Liver (tissue), 8 donors: ENCODE measurements at regions not wholly inside any gene's neighbourhood (a gene's known extent, or its start where the extent isn't known, plus 50 kb on each side); places are given as distances from the start of the nearest gene placed in this dataset.

Experiments
- DNase-seq: peaks from one replicate; pipeline ENCODE4 v3.0.0-alpha.2; 2017; ENCODE audit warnings: low spot score
- H3K27ac ChIP-seq, 2 donors: one replicate each; pipeline ENCODE4 v1.7.0; 2013; ENCODE audit warnings: inconsistent platforms in 2 of 2, low read length in 2 of 2, control low read depth in 1 of 2, low read depth in 1 of 2, mild to moderate bottlenecking in 1 of 2
- H3K27me3 ChIP-seq, 4 donors: one replicate each; pipeline versions ENCODE4 v1.6.1 to v1.7.0; 2013; ENCODE audit warnings: low read length in 3 of 4, inconsistent platforms in 1 of 4, mild to moderate bottlenecking in 1 of 4, moderate library complexity in 1 of 4; ENCODE audit not compliant: control insufficient read depth in 4 of 4, insufficient read depth in 4 of 4
- H3K36me3 ChIP-seq, 4 donors: one replicate each; pipeline versions ENCODE4 v1.6.1 to v1.7.0; 2013; ENCODE audit warnings: low read length in 3 of 4, mild to moderate bottlenecking in 3 of 4, low read depth in 1 of 4, moderate library complexity in 1 of 4; ENCODE audit not compliant: control insufficient read depth in 4 of 4, insufficient read depth in 3 of 4
- H3K4me1 ChIP-seq, 4 donors: one replicate each; pipeline versions ENCODE4 v1.6.1 to v1.7.0; 2013; ENCODE audit warnings: low read length in 3 of 4, mild to moderate bottlenecking in 3 of 4, moderate library complexity in 1 of 4; ENCODE audit not compliant: control insufficient read depth in 4 of 4, insufficient read depth in 4 of 4
- H3K4me3 ChIP-seq, 3 donors: one replicate each; pipeline versions ENCODE4 v1.6.1 to v1.7.0; 2013; ENCODE audit warnings: low read length in 3 of 3, control low read depth in 1 of 3, low read depth in 1 of 3, mild to moderate bottlenecking in 1 of 3
- H3K9ac ChIP-seq, 2 donors: one replicate each; pipeline ENCODE4 v1.7.0; 2013; ENCODE audit warnings: low read length in 2 of 2, mild to moderate bottlenecking in 2 of 2, moderate library complexity in 2 of 2, control low read depth in 1 of 2, low read depth in 1 of 2
- H3K9me3 ChIP-seq, 4 donors: one replicate each; pipeline versions ENCODE4 v1.6.1 to v1.7.0; 2013; ENCODE audit warnings: low read length in 3 of 4; ENCODE audit not compliant: control insufficient read depth in 4 of 4
- CTCF ChIP-seq: fragments of 150-350 bp; IDR thresholded peaks from 2 replicates; pipeline ENCODE4 v1.5.1; 2017; ENCODE audit warnings: improper control_type of control experiment, low read depth, low read length; ENCODE audit not compliant: missing input control
- EGR1 ChIP-seq, 2 donors: IDR thresholded peaks; 2 replicates each; pipeline ENCODE4 v1.6.1; 2016 to 2018; ENCODE audit warnings: antibody characterized with exemption in 2 of 2, low read depth in 2 of 2
- FOXA1 ChIP-seq: IDR thresholded peaks from 2 replicates; pipeline ENCODE4 v1.6.1; 2016; ENCODE audit warnings: antibody characterized with exemption
- GABPA ChIP-seq, 2 donors: IDR thresholded peaks in 1 of 2; conservative IDR thresholded peaks in 1 of 2; 2 replicates each; pipeline ENCODE4 v1.6.1; 2016; ENCODE audit warnings: antibody characterized with exemption in 2 of 2, mild to moderate bottlenecking in 1 of 2, moderate library complexity in 1 of 2
- HNF4A ChIP-seq, 2 donors: conservative IDR thresholded peaks; 2 replicates each; pipeline ENCODE4 v1.6.1; 2016; ENCODE audit warnings: antibody characterized with exemption in 2 of 2, mild to moderate bottlenecking in 2 of 2
- HNF4G ChIP-seq: IDR thresholded peaks from 2 replicates; pipeline ENCODE4 v1.6.1; 2016; ENCODE audit warnings: antibody characterized with exemption
- JUND ChIP-seq, 2 donors: IDR thresholded peaks; 2 replicates each; pipeline ENCODE4 v1.6.1; 2016; ENCODE audit warnings: antibody characterized with exemption in 2 of 2
- NR2F2 ChIP-seq: IDR thresholded peaks from 2 replicates; pipeline ENCODE4 v1.6.1; 2016; ENCODE audit warnings: antibody characterized with exemption
- RAD21 ChIP-seq, 2 donors: IDR thresholded peaks; 2 replicates each; pipeline ENCODE4 v1.6.1; 2016; ENCODE audit warnings: antibody characterized with exemption in 2 of 2, mild to moderate bottlenecking in 2 of 2
- REST ChIP-seq: IDR thresholded peaks from 2 replicates; pipeline ENCODE4 v1.6.1; 2016; ENCODE audit warnings: antibody characterized with exemption, mild to moderate bottlenecking
- SP1 ChIP-seq: IDR thresholded peaks from 2 replicates; pipeline ENCODE4 v1.6.1; 2018; ENCODE audit warnings: antibody characterized with exemption, mild to moderate bottlenecking
- TAF1 ChIP-seq: conservative IDR thresholded peaks from 2 replicates; pipeline ENCODE4 v1.6.1; 2016; ENCODE audit warnings: antibody characterized with exemption, mild to moderate bottlenecking
- YY1 ChIP-seq: IDR thresholded peaks from 2 replicates; pipeline ENCODE4 v1.6.1; 2016; ENCODE audit warnings: antibody characterized with exemption, mild to moderate bottlenecking
- ZBTB33 ChIP-seq: IDR thresholded peaks from 2 replicates; pipeline ENCODE4 v1.6.1; 2016; ENCODE audit warnings: antibody characterized with exemption
- WGBS: extraction: QIAGEN DNeasy Blood & Tissue Kit; methylation state at CpG from one replicate; pipeline ENCODE4 v1.1.7; 2013; 5-methylcytosine and 5-hydroxymethylcytosine counted together
- donor health status: healthy.
- donor health status: healthy.
- donor health status: healthy.
- donor health status: healthy.
- donor health status: healthy.

GRCh38 chr15:95327183-95327525 lies 1003.3 kb upstream of the NR2F2 start:
- WGBS = 28% methylated on average over 10 of the region's 10 CpGs
- Histone ChIP-seq H3K4me1 (peaks cover 0 to 3% (median 1%) of the 10 kb centered on the region in 4 donors), H3K4me3 (peak overlapping the region in 2 of 3 donors; percentile 14 to 50), H3K27me3 (peaks cover 0 to 7% (median 5%) of the 10 kb centered on the region in 4 donors), H3K27ac (peak overlapping the region; percentile 84 to 88), H3K36me3 (no peaks in the 10 kb centered on the region), H3K9ac (peak overlapping the region in 1 of 2 donors; percentile 58), H3K9me3 (no peaks in the 10 kb centered on the region)
- no peak for DNase-seq
- TF ChIP-seq REST (no peak), CTCF (no peak), JUND (IDR thresholded peaks at IDR 0.05) (no peak), HNF4G (no peak), EGR1 (IDR thresholded peaks at IDR 0.05; ENCODE audit: low read depth in 2 of 2) (no peak), RAD21 (IDR thresholded peaks at IDR 0.05) (no peak), HNF4A (conservative IDR thresholded peaks at IDR 0.05) (no peak), YY1 (no peak), NR2F2 (no peak), FOXA1 (no peak), GABPA (IDR thresholded peaks at IDR 0.05 in 1 of 2, conservative IDR thresholded peaks at IDR 0.05 in 1 of 2) (no peak), ZBTB33 (no peak)

GRCh38 chr15:95327661-95328060 lies 1002.8 kb upstream of the NR2F2 start:
- peaks cover 0 to 3% (median 1%) of the 10 kb centered on the region in 4 donors for H3K4me1 ChIP-seq
- H3K27me3 ChIP-seq = peaks cover 0 to 7% (median 5%) of the 10 kb centered on the region in 4 donors
- H3K9ac ChIP-seq = peak overlapping the region in 1 of 2 donors; percentile 49
- H3K36me3 ChIP-seq = no peaks in the 10 kb centered on the region
- 24% methylated on average over 10 of the region's 10 CpGs for WGBS
- H3K4me3 ChIP-seq = no peak overlapping the region
- no peak for DNase-seq
- peak overlapping the region; percentile 37 to 59 for H3K27ac ChIP-seq
- no peaks in the 10 kb centered on the region for H3K9me3 ChIP-seq
- TF ChIP-seq SP1 = no peak
- no peak for TF ChIP-seq YY1
- no peak for TF ChIP-seq JUND (IDR thresholded peaks at IDR 0.05)
- no peak for TF ChIP-seq FOXA1
- no peak for TF ChIP-seq REST
- no peak for TF ChIP-seq NR2F2
- no peak for TF ChIP-seq HNF4A (conservative IDR thresholded peaks at IDR 0.05)
- no peak for TF ChIP-seq ZBTB33
- no peak for TF ChIP-seq TAF1
- TF ChIP-seq EGR1 (IDR thresholded peaks at IDR 0.05; ENCODE audit: low read depth in 2 of 2) = no peak
- no peak for TF ChIP-seq CTCF
